H9 (cell line): ENCODE measurements at regions not wholly inside any gene's neighbourhood (a gene's known extent, or its start where the extent isn't known, plus 50 kb on each side); places are given as distances from the start of the nearest gene placed in this dataset.

Source experiments
- DNase-seq: peaks from one replicate; pipeline ENCODE4 v3.0.0-alpha.2; 2017
- H2AFZ ChIP-seq: one replicate; pipeline ENCODE4 v1.6.1; 2013; ENCODE audit warnings: mild to moderate bottlenecking, low read length, control low read depth, moderate library complexity
- H2AK5ac ChIP-seq: 2 replicates; pipeline ENCODE4 v1.6.1; 2013; ENCODE audit warnings: low read length, control low read depth, mixed read lengths; ENCODE audit not compliant: insufficient read length
- H2BK120ac ChIP-seq: one replicate; pipeline ENCODE4 v1.6.1; 2013; ENCODE audit warnings: low read depth, mild to moderate bottlenecking, low read length, control low read depth, inconsistent platforms; ENCODE audit not compliant: poor library complexity, severe bottlenecking
- H2BK12ac ChIP-seq: 2 replicates; pipeline ENCODE4 v1.6.1; 2013; ENCODE audit warnings: low read length, control low read depth, mixed read lengths, low read depth; ENCODE audit not compliant: insufficient read length
- H2BK15ac ChIP-seq: 2 replicates; pipeline ENCODE4 v1.6.1; 2013; ENCODE audit warnings: low read depth, low read length, control low read depth
- H2BK20ac ChIP-seq: one replicate; pipeline ENCODE4 v1.6.1; 2013; ENCODE audit warnings: low read depth, mild to moderate bottlenecking, low read length, control low read depth, inconsistent platforms; ENCODE audit not compliant: poor library complexity, severe bottlenecking
- H2BK5ac ChIP-seq: 2 replicates; pipeline ENCODE4 v1.6.1; 2013; ENCODE audit warnings: low read length, control low read depth, mixed read lengths; ENCODE audit not compliant: insufficient read length
- H3K14ac ChIP-seq: 2 replicates; pipeline ENCODE4 v1.6.1; 2013; ENCODE audit warnings: low read length, control low read depth; ENCODE audit not compliant: insufficient read depth
- H3K18ac ChIP-seq: 2 replicates; pipeline ENCODE4 v1.6.1; 2013; ENCODE audit warnings: low read depth, mild to moderate bottlenecking, mixed read lengths, low read length, control low read depth; ENCODE audit not compliant: insufficient read length
- H3K23ac ChIP-seq: 2 replicates; pipeline ENCODE4 v1.6.1; 2013; ENCODE audit warnings: low read length, control low read depth, mixed read lengths, low read depth; ENCODE audit not compliant: insufficient read length
- H3K23me2 ChIP-seq: 2 replicates; pipeline ENCODE4 v1.6.1; 2013; ENCODE audit warnings: low read depth, mild to moderate bottlenecking, mixed read lengths, low read length, control low read depth; ENCODE audit not compliant: insufficient read length, poor library complexity, severe bottlenecking
- H3K27ac ChIP-seq: 2 replicates; pipeline ENCODE4 v1.5.1; 2013; ENCODE audit warnings: low read length, control low read depth, mixed read lengths, low read depth; ENCODE audit not compliant: insufficient read length
- H3K27me3 ChIP-seq: 2 replicates; pipeline ENCODE4 v1.6.1; 2013; ENCODE audit warnings: low read length, control low read depth, inconsistent platforms; ENCODE audit not compliant: insufficient read depth
- H3K4ac ChIP-seq: 2 replicates; pipeline ENCODE4 v1.6.1; 2013; ENCODE audit warnings: low read depth, mild to moderate bottlenecking, control low read depth, inconsistent platforms, low read length, moderate library complexity
- H3K4me1 ChIP-seq: 2 replicates; pipeline ENCODE4 v1.6.1; 2013; ENCODE audit warnings: low read length, control low read depth, inconsistent platforms; ENCODE audit not compliant: insufficient read depth
- H3K4me2 ChIP-seq: 2 replicates; pipeline ENCODE4 v1.6.1; 2013; ENCODE audit warnings: low read length, control low read depth, mixed read lengths; ENCODE audit not compliant: insufficient read length, insufficient read depth
- H3K56ac ChIP-seq: 2 replicates; pipeline ENCODE4 v1.6.1; 2013; ENCODE audit warnings: low read depth, mild to moderate bottlenecking, mixed read lengths, low read length, control low read depth; ENCODE audit not compliant: insufficient read length
- H3K79me1 ChIP-seq: 2 replicates; pipeline ENCODE4 v1.6.1; 2013; ENCODE audit warnings: low read depth, mild to moderate bottlenecking, moderate library complexity, low read length, control low read depth, inconsistent platforms; ENCODE audit not compliant: insufficient read depth, poor library complexity, severe bottlenecking
- H3K79me2 ChIP-seq: 2 replicates; pipeline ENCODE4 v1.6.1; 2013; ENCODE audit warnings: low read length, control low read depth, inconsistent platforms; ENCODE audit not compliant: insufficient read depth
- H3K9ac ChIP-seq: 2 replicates; pipeline ENCODE4 v1.6.1; 2013; ENCODE audit warnings: low read length, control low read depth, mixed read lengths; ENCODE audit not compliant: insufficient read length; ENCODE audit errors: extremely low read depth
- H3K9me3 ChIP-seq: one replicate; pipeline ENCODE4 v1.6.1; 2013; ENCODE audit warnings: low read depth, low read length, inconsistent platforms; ENCODE audit not compliant: control insufficient read depth
- H3T11ph ChIP-seq: one replicate; pipeline ENCODE4 v1.6.1; 2013; ENCODE audit warnings: mild to moderate bottlenecking, low read length, control low read depth, inconsistent platforms
- H4K20me1 ChIP-seq: one replicate; pipeline ENCODE4 v1.6.1; 2013; ENCODE audit not compliant: control insufficient read depth, insufficient read length, insufficient read depth
- H4K5ac ChIP-seq: 2 replicates; pipeline ENCODE4 v1.6.1; 2013; ENCODE audit warnings: low read depth, mild to moderate bottlenecking, mixed read lengths, low read length, control low read depth; ENCODE audit not compliant: insufficient read length
- H4K8ac ChIP-seq: replicated peaks from 2 replicates; pipeline ENCODE4 v1.6.1; 2013; ENCODE audit warnings: low read length, control low read depth, mixed read lengths, low read depth; ENCODE audit not compliant: insufficient read length
- H4K91ac ChIP-seq: 2 replicates; pipeline ENCODE4 v1.6.1; 2013; ENCODE audit warnings: low read depth, mild to moderate bottlenecking, moderate library complexity, mixed read lengths, low read length, control low read depth; ENCODE audit not compliant: insufficient read length
- H3K27ac Mint-ChIP-seq, 3 experiments: 2 replicates in 2 of 3; 3 replicates in 1 of 3; pipeline ENCODE4 v1.8.0; 2020 to 2021; ENCODE audit warnings: mixed read lengths in 3 of 3, mild to moderate bottlenecking in 1 of 3, moderate library complexity in 1 of 3
- H3K27me3 Mint-ChIP-seq: 2 replicates; pipeline ENCODE4 v1.8.0; 2021; ENCODE audit warnings: low read depth, mild to moderate bottlenecking, moderate library complexity, mixed read lengths
- H3K36me3 Mint-ChIP-seq, 3 experiments: 2 replicates in 2 of 3; 3 replicates in 1 of 3; pipeline ENCODE4 v1.8.0; 2020 to 2021; ENCODE audit warnings: low read depth in 3 of 3, mixed read lengths in 3 of 3; ENCODE audit not compliant: insufficient read depth in 1 of 3
- H3K4me1 Mint-ChIP-seq, 2 experiments: 2 replicates each; pipeline ENCODE4 v1.8.0; 2020; ENCODE audit warnings: mixed read lengths in 2 of 2
- H3K4me3 Mint-ChIP-seq, 2 experiments: 2 replicates in 1 of 2; 3 replicates in 1 of 2; pipeline ENCODE4 v1.8.0; 2020 to 2021; ENCODE audit warnings: mild to moderate bottlenecking in 2 of 2, mixed read lengths in 2 of 2, moderate library complexity in 1 of 2
- H3K9me3 Mint-ChIP-seq, 2 experiments: 2 replicates in 1 of 2; 3 replicates in 1 of 2; pipeline ENCODE4 v1.8.0; 2020; ENCODE audit warnings: mild to moderate bottlenecking in 2 of 2, mixed read lengths in 2 of 2, moderate library complexity in 1 of 2
- WGBS: extraction: QIAGEN DNeasy Blood & Tissue Kit; methylation state at CpG from one replicate; pipeline ENCODE4 v1.1.7; 2013; ENCODE audit warnings: missing lambda C conversion rate, low lambda C conversion rate, mixed read lengths; ENCODE audit not compliant: insufficient read length; ENCODE audit errors: extremely low coverage; 5-methylcytosine and 5-hydroxymethylcytosine counted together
- TF ChIP-seq, protein P1 (sequence below): fragments of 200-600 bp; sonication (generic); conservative IDR thresholded peaks from 3 replicates; pipeline ENCODE4 v1.8.0; 2021; ENCODE audit warnings: antibody characterized with exemption, mild to moderate bottlenecking

GRCh38 chr12:111086947-111087700 lies 166.7 kb upstream of the MYL2 start:
- H2AK5ac ChIP-seq = no peak overlapping the region
- H3K79me2 ChIP-seq = no peaks in the 10 kb centered on the region
- H3K14ac ChIP-seq = no peak overlapping the region
- H3K79me1 ChIP-seq = no peaks in the 10 kb centered on the region
- H4K91ac ChIP-seq = no peak overlapping the region
- H2BK15ac ChIP-seq = no peak overlapping the region
- H3K27ac ChIP-seq = no peak overlapping the region
- H3K9ac ChIP-seq = no peak overlapping the region
- no peak overlapping the region for H4K5ac ChIP-seq
- no peak overlapping the region for H3K56ac ChIP-seq
- H3K27me3 ChIP-seq = no peaks in the 10 kb centered on the region
- no peak overlapping the region; a peak in 1 of 7 replicates for H3K27ac Mint-ChIP-seq
- H3K27me3 Mint-ChIP-seq = peaks cover 5% of the 10 kb centered on the region; the same call in 1 of the 2 replicates
- H3K9me3 ChIP-seq = no peaks in the 10 kb centered on the region
- no peak for DNase-seq
- H3K9me3 Mint-ChIP-seq = no peaks in the 10 kb centered on the region
- peaks cover 0 to 6% (median 5%) of the 10 kb centered on the region in 3 experiments; a peak in 1 of 7 replicates for H3K36me3 Mint-ChIP-seq
- H2BK5ac ChIP-seq = no peak overlapping the region
- no peak overlapping the region for H2BK120ac ChIP-seq
- no peak overlapping the region for H2AFZ ChIP-seq
- WGBS = no CpG with 5 or more reads among the region's 12 CpGs
- peaks cover 28 to 32% of the 10 kb centered on the region in 2 experiments for H3K4me1 Mint-ChIP-seq
- no peaks in the 10 kb centered on the region for H3K23me2 ChIP-seq
- H3T11ph ChIP-seq = no peak overlapping the region
- no peaks in the 10 kb centered on the region for H4K20me1 ChIP-seq
- no peak overlapping the region for H3K4me3 Mint-ChIP-seq
- no peak overlapping the region for H3K23ac ChIP-seq
- H4K8ac ChIP-seq = no peak overlapping the region
- no peak overlapping the region for H2BK12ac ChIP-seq
- no peak overlapping the region for H2BK20ac ChIP-seq
- no peaks in the 10 kb centered on the region for H3K4me1 ChIP-seq
- TF ChIP-seq, protein P1, sequence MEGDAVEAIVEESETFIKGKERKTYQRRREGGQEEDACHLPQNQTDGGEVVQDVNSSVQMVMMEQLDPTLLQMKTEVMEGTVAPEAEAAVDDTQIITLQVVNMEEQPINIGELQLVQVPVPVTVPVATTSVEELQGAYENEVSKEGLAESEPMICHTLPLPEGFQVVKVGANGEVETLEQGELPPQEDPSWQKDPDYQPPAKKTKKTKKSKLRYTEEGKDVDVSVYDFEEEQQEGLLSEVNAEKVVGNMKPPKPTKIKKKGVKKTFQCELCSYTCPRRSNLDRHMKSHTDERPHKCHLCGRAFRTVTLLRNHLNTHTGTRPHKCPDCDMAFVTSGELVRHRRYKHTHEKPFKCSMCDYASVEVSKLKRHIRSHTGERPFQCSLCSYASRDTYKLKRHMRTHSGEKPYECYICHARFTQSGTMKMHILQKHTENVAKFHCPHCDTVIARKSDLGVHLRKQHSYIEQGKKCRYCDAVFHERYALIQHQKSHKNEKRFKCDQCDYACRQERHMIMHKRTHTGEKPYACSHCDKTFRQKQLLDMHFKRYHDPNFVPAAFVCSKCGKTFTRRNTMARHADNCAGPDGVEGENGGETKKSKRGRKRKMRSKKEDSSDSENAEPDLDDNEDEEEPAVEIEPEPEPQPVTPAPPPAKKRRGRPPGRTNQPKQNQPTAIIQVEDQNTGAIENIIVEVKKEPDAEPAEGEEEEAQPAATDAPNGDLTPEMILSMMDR = no peak
- H3K4me2 ChIP-seq = no peak overlapping the region
- no peak overlapping the region for H3K4ac ChIP-seq
- no peak overlapping the region for H3K18ac ChIP-seq
